DOHH2 (cell line): ENCODE measurements at regions not wholly inside any gene's neighbourhood (a gene's known extent, or its start where the extent isn't known, plus 50 kb on each side); places are given as distances from the start of the nearest gene placed in this dataset.

Experiments used
- EZH2phosphoT487 ChIP-seq: fragments of 200-600 bp; sonication (generic); IDR thresholded peaks from 2 replicates; pipeline ENCODE4 v1.6.1; 2017; ENCODE audit warnings: borderline replicate concordance, mild to moderate bottlenecking, antibody characterized with exemption, low read length, moderate library complexity, mixed read lengths
- TF ChIP-seq, protein P1 (sequence below): fragments of 200-600 bp; sonication (generic); IDR thresholded peaks from one replicate; pipeline ENCODE4 v1.5.1; 2014; ENCODE audit warnings: antibody characterized with exemption, mild to moderate bottlenecking, low read depth, low read length; ENCODE audit not compliant: poor library complexity, severe bottlenecking

DNA sequence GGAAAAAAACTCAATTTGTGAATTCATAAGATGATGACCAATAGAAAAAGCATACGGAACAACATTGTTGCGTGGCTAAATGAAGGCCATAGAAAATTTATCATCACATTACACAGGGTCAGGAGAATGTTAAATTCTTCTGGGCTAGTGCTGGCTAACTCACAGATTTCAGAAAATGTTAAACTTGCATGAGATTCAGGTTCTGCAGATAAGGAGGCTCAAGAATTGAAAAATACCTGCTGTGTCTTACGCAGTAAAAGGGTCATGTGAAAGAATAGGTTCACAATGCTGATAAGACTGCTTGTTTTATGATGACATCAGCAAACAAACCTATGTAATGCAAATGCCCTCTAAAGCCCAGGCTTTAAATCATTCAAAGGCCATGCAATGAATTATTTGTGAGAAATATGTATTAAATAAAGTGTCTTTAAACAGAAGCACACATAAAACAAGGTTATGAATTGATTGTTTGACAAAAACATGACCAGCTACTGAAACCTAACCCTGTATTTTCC is 378.8 kb downstream of the USP25 start:
- TF ChIP-seq, protein P1, sequence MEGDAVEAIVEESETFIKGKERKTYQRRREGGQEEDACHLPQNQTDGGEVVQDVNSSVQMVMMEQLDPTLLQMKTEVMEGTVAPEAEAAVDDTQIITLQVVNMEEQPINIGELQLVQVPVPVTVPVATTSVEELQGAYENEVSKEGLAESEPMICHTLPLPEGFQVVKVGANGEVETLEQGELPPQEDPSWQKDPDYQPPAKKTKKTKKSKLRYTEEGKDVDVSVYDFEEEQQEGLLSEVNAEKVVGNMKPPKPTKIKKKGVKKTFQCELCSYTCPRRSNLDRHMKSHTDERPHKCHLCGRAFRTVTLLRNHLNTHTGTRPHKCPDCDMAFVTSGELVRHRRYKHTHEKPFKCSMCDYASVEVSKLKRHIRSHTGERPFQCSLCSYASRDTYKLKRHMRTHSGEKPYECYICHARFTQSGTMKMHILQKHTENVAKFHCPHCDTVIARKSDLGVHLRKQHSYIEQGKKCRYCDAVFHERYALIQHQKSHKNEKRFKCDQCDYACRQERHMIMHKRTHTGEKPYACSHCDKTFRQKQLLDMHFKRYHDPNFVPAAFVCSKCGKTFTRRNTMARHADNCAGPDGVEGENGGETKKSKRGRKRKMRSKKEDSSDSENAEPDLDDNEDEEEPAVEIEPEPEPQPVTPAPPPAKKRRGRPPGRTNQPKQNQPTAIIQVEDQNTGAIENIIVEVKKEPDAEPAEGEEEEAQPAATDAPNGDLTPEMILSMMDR = no peak
- no peak for TF ChIP-seq EZH2phosphoT487
